Peyer's patch (tissue), 4 donors: ENCODE measurements at regions not wholly inside any gene's neighbourhood (a gene's known extent, or its start where the extent isn't known, plus 50 kb on each side); places are given as distances from the start of the nearest gene placed in this dataset.

Experiments
- DNase-seq, 3 donors: peaks; one replicate each; pipeline ENCODE4 v3.0.0-alpha.2; 2017 to 2019
- H3K27ac ChIP-seq, 4 donors: fragments of 200-600 bp; sonication (generic); one replicate each; pipeline ENCODE4 v1.5.1; 2016 to 2019
- H3K27me3 ChIP-seq, 2 donors: fragments of 200-600 bp; sonication (generic); one replicate each; pipeline ENCODE4 v1.5.1; 2019
- H3K36me3 ChIP-seq, 3 donors: fragments of 200-600 bp; sonication (generic); one replicate each; pipeline ENCODE4 v1.5.1; 2016 to 2019
- H3K4me1 ChIP-seq, 4 donors: fragments of 200-600 bp; sonication (generic); one replicate each; pipeline ENCODE4 v1.5.1; 2016 to 2019
- H3K4me3 ChIP-seq, 4 donors: fragments of 200-600 bp; sonication (generic); 1 replicate in 3 of 4; 2 replicates in 1 of 4; pipeline ENCODE4 v1.5.1; 2016 to 2019; ENCODE audit warnings: mild to moderate bottlenecking in 1 of 4
- H3K9me3 ChIP-seq, 4 donors: fragments of 200-600 bp; sonication (generic); one replicate each; pipeline ENCODE4 v1.5.1; 2016 to 2019; ENCODE audit warnings: mild to moderate bottlenecking in 1 of 4
- POLR2A ChIP-seq, 2 donors: fragments of 450-650 bp; IDR thresholded peaks; one replicate each; pipeline ENCODE4 v1.5.1; 2017; ENCODE audit warnings: antibody characterized with exemption in 2 of 2, mild to moderate bottlenecking in 2 of 2, moderate library complexity in 2 of 2
- TF ChIP-seq, protein P1 (sequence below), 6 experiments: fragments of 450-650 bp in 4 of 6; fragments of 200-600 bp in 2 of 6; sonication (generic) in 1 of 6; IDR thresholded peaks; one replicate each; pipeline ENCODE4 v1.5.1; 2017 to 2019; ENCODE audit warnings: antibody characterized with exemption in 6 of 6, mild to moderate bottlenecking in 3 of 6, moderate library complexity in 1 of 6

DNA sequence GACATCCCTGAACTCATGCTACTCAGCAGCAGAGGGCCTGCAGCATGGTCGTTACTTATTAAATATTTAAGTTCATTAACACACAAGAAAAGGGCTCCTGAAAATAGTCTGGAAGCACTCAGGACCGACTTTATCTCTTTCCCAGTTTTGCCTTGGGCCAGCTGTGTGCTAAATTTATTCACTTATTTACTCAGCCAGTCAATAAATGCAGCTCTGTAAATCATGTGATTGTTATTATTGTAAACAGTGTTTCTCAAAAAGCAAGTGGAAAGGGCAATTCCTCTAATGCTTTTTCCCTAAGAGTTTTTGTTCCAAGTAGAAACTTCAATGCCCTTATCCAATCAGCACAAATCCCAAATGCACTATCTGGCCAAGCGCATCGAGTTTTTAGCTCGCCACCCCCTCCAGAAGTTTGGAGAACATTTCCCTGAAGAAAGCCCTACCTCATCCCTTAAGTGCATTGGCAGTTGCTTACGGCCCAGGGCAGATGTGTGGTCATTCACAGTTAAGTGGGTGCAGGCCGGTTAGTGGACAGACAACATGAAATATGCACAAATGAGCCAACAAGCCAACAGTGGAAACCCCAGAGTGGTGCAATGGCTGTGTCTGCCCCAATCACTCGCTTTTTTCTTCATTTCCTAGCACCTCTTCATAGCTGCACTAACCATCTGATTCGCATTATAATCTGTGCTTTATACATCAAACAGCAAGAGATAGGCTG is 125.8 kb downstream of the SMIM20 start:
- Histone ChIP-seq H3K36me3 (no peaks in the 10 kb centered on the region), H3K4me1 (no peaks in the 10 kb centered on the region), H3K9me3 (no peaks in the 10 kb centered on the region), H3K27ac (peak overlapping the region; percentile 32 to 59 (median 48)), H3K4me3 (no peak overlapping the region), H3K27me3 (no peaks in the 10 kb centered on the region)
- TF ChIP-seq POLR2A (IDR thresholded peaks at IDR 0.05), result no peak
- TF ChIP-seq, protein P1, sequence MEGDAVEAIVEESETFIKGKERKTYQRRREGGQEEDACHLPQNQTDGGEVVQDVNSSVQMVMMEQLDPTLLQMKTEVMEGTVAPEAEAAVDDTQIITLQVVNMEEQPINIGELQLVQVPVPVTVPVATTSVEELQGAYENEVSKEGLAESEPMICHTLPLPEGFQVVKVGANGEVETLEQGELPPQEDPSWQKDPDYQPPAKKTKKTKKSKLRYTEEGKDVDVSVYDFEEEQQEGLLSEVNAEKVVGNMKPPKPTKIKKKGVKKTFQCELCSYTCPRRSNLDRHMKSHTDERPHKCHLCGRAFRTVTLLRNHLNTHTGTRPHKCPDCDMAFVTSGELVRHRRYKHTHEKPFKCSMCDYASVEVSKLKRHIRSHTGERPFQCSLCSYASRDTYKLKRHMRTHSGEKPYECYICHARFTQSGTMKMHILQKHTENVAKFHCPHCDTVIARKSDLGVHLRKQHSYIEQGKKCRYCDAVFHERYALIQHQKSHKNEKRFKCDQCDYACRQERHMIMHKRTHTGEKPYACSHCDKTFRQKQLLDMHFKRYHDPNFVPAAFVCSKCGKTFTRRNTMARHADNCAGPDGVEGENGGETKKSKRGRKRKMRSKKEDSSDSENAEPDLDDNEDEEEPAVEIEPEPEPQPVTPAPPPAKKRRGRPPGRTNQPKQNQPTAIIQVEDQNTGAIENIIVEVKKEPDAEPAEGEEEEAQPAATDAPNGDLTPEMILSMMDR (IDR thresholded peaks at IDR 0.05), result no peak
- DNase-seq, result peak in 2 of 3 donors; percentile 19 to 52

DNA sequence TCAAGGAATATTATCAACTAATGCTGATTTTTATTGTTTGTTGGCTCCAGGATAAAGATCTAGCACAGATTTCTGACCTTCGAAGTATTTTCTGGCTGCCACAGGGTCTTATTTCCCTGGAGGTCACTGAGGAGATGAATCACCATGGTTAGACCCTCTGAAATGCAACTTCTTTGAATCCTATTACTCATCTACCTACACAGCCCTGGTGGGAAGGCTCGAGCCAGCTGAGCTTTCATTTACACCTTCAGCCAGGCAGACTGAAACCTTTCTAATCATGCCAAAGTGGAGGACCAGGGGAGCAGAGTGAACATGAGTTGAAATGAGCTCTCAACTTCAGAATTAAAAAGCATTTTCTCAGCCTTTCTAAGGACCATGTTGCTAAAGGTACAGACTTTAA is 130.5 kb downstream of the SMIM20 start:
- Histone ChIP-seq H3K4me1 (peaks cover 0 to 2% (median 0%) of the 10 kb centered on the region in 4 donors), H3K27me3 (no peaks in the 10 kb centered on the region), H3K27ac (no peak overlapping the region), H3K9me3 (no peaks in the 10 kb centered on the region), H3K4me3 (no peak overlapping the region), H3K36me3 (no peaks in the 10 kb centered on the region)
- TF ChIP-seq POLR2A (IDR thresholded peaks at IDR 0.05), result no peak
- TF ChIP-seq, protein P1 (IDR thresholded peaks at IDR 0.05), result no peak
- DNase-seq, result no peak

DNA sequence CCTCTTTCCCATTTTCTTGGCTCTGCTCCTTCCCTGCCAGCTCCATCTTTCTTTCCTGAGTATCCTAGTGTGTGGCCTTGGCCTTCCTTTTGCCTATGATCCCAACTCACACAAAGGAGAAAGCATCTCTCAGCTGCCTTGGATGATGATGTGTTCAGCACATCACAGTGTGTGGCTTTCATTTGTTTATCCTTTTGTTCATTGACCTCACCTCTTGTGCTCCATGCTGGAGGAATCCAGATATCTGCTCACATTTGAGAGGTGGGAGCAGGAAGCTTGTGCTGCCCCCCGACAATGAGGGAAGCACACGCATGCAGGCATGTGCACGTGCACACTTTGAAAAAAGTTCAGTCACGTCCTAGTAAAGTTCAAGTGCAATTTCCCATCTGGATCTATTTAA is 131.0 kb downstream of the SMIM20 start:
- Histone ChIP-seq H3K9me3 (no peaks in the 10 kb centered on the region), H3K36me3 (no peaks in the 10 kb centered on the region), H3K27ac (no peak overlapping the region), H3K4me3 (no peak overlapping the region), H3K4me1 (peaks cover 0 to 3% (median 0%) of the 10 kb centered on the region in 4 donors), H3K27me3 (no peaks in the 10 kb centered on the region)
- no peak for TF ChIP-seq POLR2A (IDR thresholded peaks at IDR 0.05)
- TF ChIP-seq, protein P1 (IDR thresholded peaks at IDR 0.05), result no peak
- no peak for DNase-seq

DNA sequence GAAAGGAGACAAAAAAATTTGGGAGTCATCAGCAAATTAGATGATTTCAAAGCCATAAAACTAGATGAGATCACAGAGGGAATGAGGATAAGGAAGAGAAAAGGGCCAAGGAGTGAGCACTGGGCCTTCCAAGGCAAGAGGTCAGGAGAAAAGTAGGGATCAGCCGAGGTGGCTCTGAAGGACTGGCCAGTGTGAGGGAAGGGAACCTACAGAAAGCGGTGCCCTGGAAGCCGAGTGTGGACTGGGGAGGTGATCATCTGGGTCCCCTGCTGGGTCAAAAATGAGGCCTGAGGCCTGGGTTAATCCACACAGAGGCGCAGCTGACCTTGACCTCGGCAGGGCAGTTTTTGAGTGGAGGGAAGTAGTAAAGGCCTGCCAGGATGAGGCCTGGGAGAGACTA is 133.8 kb downstream of the SMIM20 start:
- H3K27ac ChIP-seq, result peak overlapping the region; percentile 55 to 81 (median 74)
- no peaks in the 10 kb centered on the region for H3K36me3 ChIP-seq
- H3K27me3 ChIP-seq, result no peaks in the 10 kb centered on the region
- no peak for DNase-seq
- no peaks in the 10 kb centered on the region for H3K9me3 ChIP-seq
- peaks cover 0 to 3% (median 0%) of the 10 kb centered on the region in 4 donors for H3K4me1 ChIP-seq
- TF ChIP-seq POLR2A (IDR thresholded peaks at IDR 0.05), result no peak
- TF ChIP-seq, protein P1 (IDR thresholded peaks at IDR 0.05), result no peak
- H3K4me3 ChIP-seq, result no peak overlapping the region

DNA sequence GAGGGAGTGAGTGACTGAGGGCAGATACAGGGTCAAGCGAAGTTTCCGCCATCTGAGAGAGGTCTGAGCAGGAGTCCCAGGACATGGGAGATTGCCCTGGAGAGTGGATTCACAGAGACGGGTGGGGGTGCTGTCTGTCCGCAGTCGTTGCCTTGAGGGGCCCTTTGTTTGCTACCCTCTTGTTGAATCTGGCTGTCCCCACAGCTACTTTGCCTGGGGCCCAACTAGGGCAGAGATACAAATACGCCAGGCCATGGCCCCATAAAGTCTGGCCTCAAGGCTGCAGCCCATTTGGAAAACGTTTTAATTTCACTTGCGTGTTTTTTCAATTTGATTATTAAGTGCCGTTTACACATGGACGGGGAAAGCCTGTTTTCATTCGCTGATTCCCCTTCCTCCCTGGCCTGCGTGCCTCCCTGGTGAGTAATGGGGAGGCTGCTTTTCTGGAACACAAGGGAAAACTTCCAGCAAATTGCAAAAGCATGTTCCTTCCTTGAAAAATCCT is 134.4 kb downstream of the SMIM20 start:
- H3K36me3 ChIP-seq, result no peaks in the 10 kb centered on the region
- H3K4me1 ChIP-seq, result peaks cover 0 to 3% (median 0%) of the 10 kb centered on the region in 4 donors
- no peak overlapping the region for H3K4me3 ChIP-seq
- no peaks in the 10 kb centered on the region for H3K9me3 ChIP-seq
- H3K27me3 ChIP-seq, result no peaks in the 10 kb centered on the region
- H3K27ac ChIP-seq, result peak overlapping the region; percentile 61 to 81 (median 74)
- DNase-seq, result peak in 1 of 3 donors; percentile 55
- TF ChIP-seq, protein P1 (IDR thresholded peaks at IDR 0.05), result no peak
- no peak for TF ChIP-seq POLR2A (IDR thresholded peaks at IDR 0.05)
